Panc1 (cell line): ENCODE measurements at regions not wholly inside any gene's neighbourhood (a gene's known extent, or its start where the extent isn't known, plus 50 kb on each side); places are given as distances from the start of the nearest gene placed in this dataset.

Experiments used
- ATAC-seq: fragments of 200-7000 bp; cut with Tn5 transposase; 2 replicates; pipeline ENCODE4 v1.9.1; 2020; ENCODE audit warnings: mild to moderate bottlenecking, moderate library complexity
- BruUV-seq: library from RNA; stranded (reverse); fragments of 400-500 nt; replicated peaks from 2 replicates; lab custom pipeline; 2021; lab: Mats Ljungman, UMichigan
- CTCF ChIA-PET: fragments of 300-600 bp; sonication (Branson Sonifier 250); formaldehyde crosslinking; loops from one replicate; lab custom pipeline; 2022; ENCODE audit warnings: antibody characterized with exemption; lab: Charles Lee
- POLR2A ChIA-PET: fragments of 300-600 bp; sonication (Branson Sonifier 250); formaldehyde crosslinking; loops from one replicate; lab custom pipeline; 2022; ENCODE audit warnings: antibody characterized with exemption; lab: Charles Lee
- DNase-seq: peaks from one replicate; pipeline ENCODE4 v3.0.0-alpha.2; 2010; ENCODE audit warnings: low read depth, low spot score
- H3K27ac ChIP-seq: 2 replicates; pipeline ENCODE4 v1.5.1; 2011; ENCODE audit warnings: mild to moderate bottlenecking, low read length, inconsistent platforms
- H3K27me3 ChIP-seq: fragments of 200-500 bp; sonication (Bioruptor generic); 2 replicates; pipeline ENCODE4 v1.6.0; 2014; ENCODE audit warnings: low read length, inconsistent platforms; ENCODE audit not compliant: control insufficient read depth, insufficient read depth
- H3K36me3 ChIP-seq: fragments of 200-500 bp; sonication (Bioruptor generic); 2 replicates; pipeline ENCODE4 v1.5.1; 2014; ENCODE audit warnings: inconsistent platforms, mild to moderate bottlenecking, low read length, moderate library complexity; ENCODE audit not compliant: control insufficient read depth, insufficient read depth
- H3K4me1 ChIP-seq: 2 replicates; pipeline ENCODE4 v1.5.1; 2011; ENCODE audit warnings: inconsistent platforms, mild to moderate bottlenecking, low read length, moderate library complexity; ENCODE audit not compliant: control insufficient read depth, insufficient read depth
- H3K4me3 ChIP-seq, 2 experiments: 2 replicates each; pipeline ENCODE4 v1.5.1; 2011 to 2012; ENCODE audit warnings: low read depth in 2 of 2, low read length in 2 of 2, mild to moderate bottlenecking in 2 of 2, inconsistent platforms in 1 of 2, moderate library complexity in 1 of 2
- H3K9me3 ChIP-seq: fragments of 200-500 bp; sonication (Bioruptor generic); 2 replicates; pipeline ENCODE4 v1.5.1; 2014; ENCODE audit warnings: low read depth, mild to moderate bottlenecking, inconsistent platforms, low read length, moderate library complexity; ENCODE audit not compliant: control insufficient read depth, insufficient read depth
- POLR2AphosphoS5 ChIP-seq: IDR thresholded peaks from 2 replicates; pipeline ENCODE4 v1.6.1; 2012; ENCODE audit warnings: mild to moderate bottlenecking, low read depth, low read length, moderate library complexity
- REST ChIP-seq, 2 experiments: IDR thresholded peaks; 2 replicates each; pipeline ENCODE4 v1.6.1; 2011 to 2012; ENCODE audit warnings: low read depth in 2 of 2, control low read depth in 1 of 2, low read length in 1 of 2, mild to moderate bottlenecking in 1 of 2, moderate library complexity in 1 of 2; ENCODE audit not compliant: insufficient read depth in 1 of 2
- SIN3A ChIP-seq: IDR thresholded peaks from 2 replicates; pipeline ENCODE4 v1.6.1; 2012; ENCODE audit warnings: low read depth, mild to moderate bottlenecking, low read length, moderate library complexity, borderline replicate concordance; ENCODE audit not compliant: insufficient read depth
- TCF7L2 ChIP-seq: IDR thresholded peaks from 2 replicates; pipeline ENCODE4 v1.6.1; 2011; ENCODE audit warnings: mild to moderate bottlenecking, low read depth, low read length, inconsistent platforms
- in situ Hi-C: cut with HindIII; loops from 2 replicates; pipeline ENCODE4 v1.10.0; 2016; ENCODE audit warnings: low sequenced_read_pairs, low pct_unique_long_range_greater_than_20kb
- intact Hi-C: fragments of 100-400 bp; cut with micrococcal nuclease; formaldehyde crosslinking; loops from one replicate; pipeline ENCODE4 v1.10.0; 2022; ENCODE audit not compliant: unreplicated experiment
- TF ChIP-seq, protein P1 (sequence below): fragments of 450-650 bp; IDR thresholded peaks from 2 replicates; pipeline ENCODE4 v1.5.1; 2017; ENCODE audit warnings: mild to moderate bottlenecking

GRCh38 chr6:141486942-141487341 is 645.8 kb upstream of the GJE1 start:
- no peaks in the 10 kb centered on the region for H3K27me3 ChIP-seq
- H3K9me3 ChIP-seq, result no peaks in the 10 kb centered on the region; the same call in 1 of the 2 replicates
- no peak overlapping the region for H3K4me3 ChIP-seq
- ChIA-PET CTCF (no interaction called here), POLR2A (no interaction called here)
- H3K27ac ChIP-seq, result no peak overlapping the region
- peaks cover 11% of the 10 kb centered on the region; the same call in 1 of the 2 replicates for H3K4me1 ChIP-seq
- in situ Hi-C loops (no loop called here), intact Hi-C loops (no loop called here)
- DNase-seq, result no peak
- BruUV-seq, result no TSS peak
- TF ChIP-seq TCF7L2, result no peak
- TF ChIP-seq, protein P1, sequence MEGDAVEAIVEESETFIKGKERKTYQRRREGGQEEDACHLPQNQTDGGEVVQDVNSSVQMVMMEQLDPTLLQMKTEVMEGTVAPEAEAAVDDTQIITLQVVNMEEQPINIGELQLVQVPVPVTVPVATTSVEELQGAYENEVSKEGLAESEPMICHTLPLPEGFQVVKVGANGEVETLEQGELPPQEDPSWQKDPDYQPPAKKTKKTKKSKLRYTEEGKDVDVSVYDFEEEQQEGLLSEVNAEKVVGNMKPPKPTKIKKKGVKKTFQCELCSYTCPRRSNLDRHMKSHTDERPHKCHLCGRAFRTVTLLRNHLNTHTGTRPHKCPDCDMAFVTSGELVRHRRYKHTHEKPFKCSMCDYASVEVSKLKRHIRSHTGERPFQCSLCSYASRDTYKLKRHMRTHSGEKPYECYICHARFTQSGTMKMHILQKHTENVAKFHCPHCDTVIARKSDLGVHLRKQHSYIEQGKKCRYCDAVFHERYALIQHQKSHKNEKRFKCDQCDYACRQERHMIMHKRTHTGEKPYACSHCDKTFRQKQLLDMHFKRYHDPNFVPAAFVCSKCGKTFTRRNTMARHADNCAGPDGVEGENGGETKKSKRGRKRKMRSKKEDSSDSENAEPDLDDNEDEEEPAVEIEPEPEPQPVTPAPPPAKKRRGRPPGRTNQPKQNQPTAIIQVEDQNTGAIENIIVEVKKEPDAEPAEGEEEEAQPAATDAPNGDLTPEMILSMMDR, result no peak
- no peak for TF ChIP-seq POLR2AphosphoS5
- TF ChIP-seq REST (IDR thresholded peaks at IDR 0.05; ENCODE audit: insufficient read depth in 1 of 2, low read depth in 2 of 2, low read length in 1 of 2), result no peak
- TF ChIP-seq SIN3A, result no peak
- no peak for ATAC-seq
- H3K36me3 ChIP-seq, result no peaks in the 10 kb centered on the region

GRCh38 chr6:141484711-141485110 is 648.0 kb upstream of the GJE1 start:
- ATAC-seq, result no peak
- H3K4me3 ChIP-seq, result no peak overlapping the region
- BruUV-seq, result no TSS peak
- peaks cover 11% of the 10 kb centered on the region; the same call in 1 of the 2 replicates for H3K4me1 ChIP-seq
- ChIA-PET CTCF (no interaction called here), POLR2A (no interaction called here)
- H3K9me3 ChIP-seq, result peaks cover 10% of the 10 kb centered on the region; the same call in 1 of the 2 replicates
- H3K27ac ChIP-seq, result 0 out of 2 replicates have a peak overlapping the region, but pooled peaks have one; percentile 35
- intact Hi-C loops, result no loop called here
- DNase-seq, result no peak
- in situ Hi-C loops, result no loop called here
- no peaks in the 10 kb centered on the region for H3K27me3 ChIP-seq
- no peaks in the 10 kb centered on the region for H3K36me3 ChIP-seq
- TF ChIP-seq POLR2AphosphoS5 (no peak), REST (IDR thresholded peaks at IDR 0.05; ENCODE audit: insufficient read depth in 1 of 2, low read depth in 2 of 2, low read length in 1 of 2) (no peak), TCF7L2 (no peak), SIN3A (no peak)
- TF ChIP-seq, protein P1, result no peak
